ENCODE measurements at regions not wholly inside any gene's neighbourhood (a gene's known extent, or its start where the extent isn't known, plus 50 kb on each side); places are given as distances from the start of the nearest gene placed in this dataset.

DNA sequence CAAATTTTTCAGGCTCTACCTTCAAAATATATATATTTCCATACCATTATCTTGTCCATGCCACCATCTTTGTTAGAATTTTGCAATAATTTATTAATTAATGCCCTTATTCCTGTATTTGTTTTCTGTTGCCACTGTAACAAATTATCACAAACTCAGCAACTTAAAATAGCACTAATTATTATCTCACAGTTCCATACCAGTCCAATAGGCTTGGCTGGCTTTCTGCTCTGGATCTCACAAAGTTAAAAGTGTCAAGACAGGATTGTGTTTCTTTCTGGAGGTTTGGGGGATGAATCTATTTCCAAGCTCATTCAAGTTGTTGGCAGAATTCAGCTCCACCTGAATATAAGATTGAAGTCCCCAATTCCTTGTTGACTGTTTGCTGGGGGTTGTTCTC, 58.6 kb upstream of the SLC38A4 start:
- DNase-seq (ENCODE audit: low read depth), result no peak

DNA sequence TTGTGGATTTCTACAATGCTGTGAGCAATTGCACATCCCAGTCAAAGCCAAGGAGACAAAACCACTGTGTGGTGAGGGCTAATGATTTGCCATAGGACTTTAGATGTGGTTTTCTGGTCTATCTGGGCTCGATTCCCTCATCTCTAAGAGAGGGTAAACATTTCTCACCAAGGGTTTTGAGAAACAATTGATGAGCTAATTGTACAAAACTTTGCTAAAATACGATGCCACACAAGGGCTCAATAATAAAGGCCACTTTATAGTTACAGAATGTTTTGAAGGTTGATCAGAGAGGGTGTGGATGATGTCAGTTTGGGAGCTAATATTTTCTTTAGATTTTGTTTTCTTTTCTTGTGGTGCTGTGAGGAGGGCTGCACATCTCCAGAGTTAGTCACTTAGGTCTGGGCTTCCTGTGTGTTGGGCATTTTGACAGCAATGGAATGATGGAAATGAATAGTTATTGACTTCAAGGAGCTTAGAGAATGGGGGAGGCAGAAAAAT, 60.8 kb upstream of the SLC38A4 start:
- peak; percentile 78 for DNase-seq (ENCODE audit: low read depth)

DNA sequence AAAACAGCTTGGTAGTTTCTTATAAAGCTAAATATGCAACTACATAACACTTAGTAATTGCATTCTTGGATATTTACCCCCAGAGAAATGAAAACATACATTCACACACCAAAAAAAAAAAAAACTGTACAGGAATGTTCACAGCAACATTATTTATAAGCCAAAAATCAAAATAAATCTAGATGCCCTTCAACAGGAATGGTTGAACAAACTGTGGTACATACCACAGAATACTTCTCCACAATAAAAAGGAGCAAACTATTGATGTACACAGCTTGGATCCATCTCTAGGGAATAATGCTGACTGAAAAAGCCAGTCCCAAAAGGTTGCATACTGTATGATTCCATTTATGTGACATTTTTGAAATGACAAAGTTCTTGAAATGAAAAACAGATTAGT, 62.1 kb upstream of the SLC38A4 start:
- no peak for DNase-seq (ENCODE audit: low read depth)

DNA sequence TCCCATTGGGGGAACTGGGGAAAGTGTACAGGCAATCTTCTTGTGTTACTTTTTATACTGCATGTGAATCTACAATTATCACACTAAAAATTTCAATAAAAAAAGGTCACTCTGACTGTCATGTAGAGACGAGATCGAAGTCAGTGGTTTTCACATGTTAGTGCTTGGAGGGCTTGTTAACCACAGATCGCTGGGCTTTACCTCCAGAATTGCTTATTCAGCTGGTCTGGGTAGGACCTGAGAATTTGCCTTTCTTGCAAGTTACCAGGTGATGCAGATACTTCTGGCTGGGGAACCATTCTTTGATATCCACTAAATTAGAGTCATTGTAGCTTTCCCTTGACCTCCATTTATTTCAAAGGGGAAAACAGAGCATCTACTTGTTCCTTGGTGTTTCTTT, 62.8 kb upstream of the SLC38A4 start:
- DNase-seq (ENCODE audit: low read depth), result no peak

DNA sequence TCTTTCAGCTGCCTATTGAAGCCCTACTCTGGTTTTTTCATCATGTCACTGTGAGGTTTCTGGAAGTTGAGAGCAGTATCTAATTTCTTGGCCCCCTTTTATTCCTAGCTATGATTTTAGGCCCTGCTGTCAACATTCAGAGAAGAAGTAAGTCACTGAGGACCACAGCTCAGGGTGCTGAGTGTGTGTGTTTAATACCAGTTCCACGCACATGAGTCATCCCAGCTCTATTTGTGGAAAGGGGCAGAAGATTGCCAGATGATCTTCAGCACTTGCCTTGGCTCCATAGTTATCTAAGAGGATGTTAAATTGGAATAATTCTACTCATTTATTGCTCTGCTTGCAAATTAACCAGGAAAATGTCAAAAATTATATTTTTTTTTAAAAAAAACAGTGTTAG, 65.5 kb upstream of the SLC38A4 start:
- peak; percentile 59 for DNase-seq (ENCODE audit: low read depth)

DNA sequence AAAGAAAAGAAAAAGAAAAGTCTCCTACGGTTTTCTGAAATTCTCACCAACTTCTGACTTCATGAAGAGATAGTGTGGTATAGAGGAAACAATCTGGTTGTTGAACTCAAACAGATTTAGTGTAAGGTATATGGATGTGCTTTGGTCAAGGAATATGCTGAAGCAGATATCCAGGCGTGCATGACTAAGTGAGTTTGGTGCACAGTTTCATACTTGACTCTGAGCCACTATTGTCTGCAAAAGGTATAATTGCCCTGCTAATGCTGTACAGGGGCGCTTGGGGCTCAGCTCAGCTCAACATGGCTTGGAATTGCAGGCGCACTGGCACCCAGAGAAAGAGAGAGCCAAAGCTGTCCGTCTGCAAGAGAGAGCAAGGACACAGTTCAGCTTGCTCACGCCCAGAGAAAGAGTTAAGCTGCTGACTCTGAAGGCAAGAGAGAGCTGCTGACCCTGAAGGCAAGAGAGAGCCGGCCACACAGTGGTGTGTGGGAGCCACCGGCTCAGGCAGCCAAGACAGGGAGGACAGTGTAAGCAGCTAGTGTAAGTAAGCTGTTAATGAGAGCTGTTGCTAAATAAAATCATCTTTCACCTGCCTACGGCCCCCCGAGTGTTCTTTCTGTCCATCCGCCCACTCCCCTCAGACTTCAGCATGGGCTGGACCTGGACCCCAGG, 66.4 kb upstream of the SLC38A4 start:
- DNase-seq (ENCODE audit: low read depth), result peak; percentile 24

DNA sequence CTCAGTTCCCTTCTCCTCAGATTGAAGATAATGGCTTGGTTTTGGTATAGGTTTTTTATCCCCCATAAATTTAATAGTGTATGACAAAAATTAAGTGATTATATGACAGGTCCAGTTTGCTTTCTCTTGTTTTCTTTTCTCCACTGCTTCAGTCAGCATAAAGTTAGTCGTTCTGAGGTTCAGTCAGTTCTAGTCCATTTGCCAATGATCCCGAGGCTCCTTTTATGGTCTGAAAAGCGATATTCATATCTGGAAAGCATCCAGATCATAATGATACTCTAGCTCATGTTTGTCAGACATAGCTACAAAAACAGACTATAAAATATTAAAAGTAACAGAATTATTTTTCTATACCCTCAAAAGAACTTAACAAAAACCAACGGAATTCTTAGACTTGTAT, 67.1 kb upstream of the SLC38A4 start:
- no peak for DNase-seq (ENCODE audit: low read depth)

DNA sequence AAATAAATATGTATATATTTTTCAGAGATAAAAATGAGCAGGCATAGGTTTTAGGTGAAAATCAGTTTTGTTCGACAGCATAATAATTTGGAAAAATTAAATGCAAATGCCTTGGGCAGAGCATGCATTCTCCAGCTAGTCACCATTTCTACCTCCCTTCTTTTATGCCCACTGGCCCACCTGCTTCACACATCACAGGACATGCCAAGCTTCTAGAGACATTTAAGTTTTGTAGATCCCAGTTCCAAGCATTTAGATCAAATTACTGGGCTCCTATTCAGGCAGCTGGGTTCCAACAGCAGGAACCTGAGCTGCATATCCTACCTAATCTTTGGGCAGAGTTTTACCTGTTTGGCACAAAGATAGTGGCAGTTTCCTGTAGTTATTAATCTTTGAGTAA, 67.6 kb upstream of the SLC38A4 start:
- no peak for DNase-seq (ENCODE audit: low read depth)

DNA sequence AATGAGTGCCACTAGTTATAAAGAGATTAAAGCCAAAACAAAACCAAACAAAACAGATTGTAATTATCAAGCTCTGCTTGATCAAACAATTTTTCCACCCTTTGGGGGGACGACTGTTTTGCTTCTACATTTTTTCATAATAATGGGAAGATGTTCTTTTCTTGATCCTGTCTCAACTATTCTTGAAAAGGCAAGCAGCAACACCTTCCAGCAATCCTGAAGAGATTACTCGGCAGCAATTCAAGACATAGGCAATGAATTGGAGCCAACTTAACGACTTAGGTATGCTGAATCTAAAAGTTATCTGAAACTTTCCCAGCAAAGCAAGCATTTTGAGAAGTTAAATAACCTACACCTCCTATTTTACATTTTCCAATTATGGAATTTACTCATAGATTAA, 69.9 kb upstream of the SLC38A4 start:
- no peak for DNase-seq (ENCODE audit: low read depth)

DNA sequence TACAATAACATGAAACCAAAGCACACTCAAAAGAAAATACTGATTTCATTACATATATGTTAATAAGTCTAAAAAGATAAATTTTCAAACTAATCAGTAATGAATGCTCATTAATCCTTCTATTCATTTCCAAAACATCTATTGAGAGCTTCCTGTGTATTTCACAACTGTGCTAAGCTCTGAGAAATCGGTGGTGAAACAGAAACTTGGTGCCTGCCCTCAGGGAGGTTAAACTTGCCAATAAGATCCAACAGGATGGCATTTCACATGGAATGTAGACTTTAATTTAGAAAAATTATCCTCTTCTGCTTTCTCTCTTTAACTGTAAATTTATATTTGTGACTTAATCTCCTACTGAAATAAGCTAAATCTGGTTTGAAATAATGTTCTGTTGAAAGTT, 70.9 kb upstream of the SLC38A4 start:
- no peak for DNase-seq (ENCODE audit: low read depth)

DNA sequence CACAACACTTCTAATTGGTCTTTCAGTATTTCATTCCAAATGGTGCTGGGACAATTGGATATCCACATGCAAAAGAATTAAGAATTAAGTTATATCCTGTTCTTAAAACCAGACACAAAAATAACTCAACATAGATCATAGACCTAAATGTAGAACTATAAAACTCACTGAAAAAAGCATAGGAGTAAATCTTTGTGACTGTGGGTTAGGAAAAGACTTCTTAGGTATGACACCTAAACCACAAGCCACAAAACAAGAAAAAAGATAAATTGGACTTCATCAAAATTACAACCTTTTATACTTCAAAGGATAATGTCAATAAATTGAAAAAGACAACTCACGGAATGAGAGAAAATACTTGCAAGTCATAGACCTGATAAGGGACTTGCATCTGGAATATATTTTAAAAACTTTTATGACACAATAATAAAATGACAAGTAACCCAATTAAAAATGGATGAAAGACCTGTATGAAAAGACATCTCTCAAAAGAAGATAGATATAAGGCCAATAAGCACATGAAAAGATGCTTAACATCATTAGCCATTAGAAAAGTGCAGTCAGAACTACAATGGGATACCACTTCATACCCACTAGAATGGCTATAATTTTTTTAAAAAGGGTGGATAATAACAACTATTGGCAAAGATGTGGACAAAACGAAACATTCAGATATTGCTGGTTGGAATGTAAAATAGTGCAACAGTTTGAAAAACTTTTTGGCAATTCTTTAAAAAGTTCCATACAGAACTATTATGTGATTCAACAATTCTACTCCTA, 72.5 kb upstream of the SLC38A4 start:
- DNase-seq (ENCODE audit: low read depth), result no peak

DNA sequence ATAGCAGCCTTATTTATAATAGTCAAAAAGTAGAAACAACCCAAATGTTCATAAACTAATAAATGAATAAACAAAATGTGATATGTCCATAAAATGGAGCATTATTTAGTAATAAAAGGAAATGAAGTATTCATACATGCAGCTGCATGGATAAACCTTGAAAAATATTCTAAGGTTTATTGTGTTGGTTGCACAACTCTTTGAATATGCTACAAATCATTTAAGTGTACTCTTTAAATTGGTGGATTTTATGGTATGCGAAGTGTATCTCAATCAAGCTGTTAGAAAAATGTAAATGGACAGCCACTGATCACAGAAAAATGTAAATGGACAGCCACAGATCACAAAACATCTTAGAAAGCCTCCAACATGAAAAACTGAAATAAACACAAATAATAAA, 73.2 kb upstream of the SLC38A4 start:
- no peak for DNase-seq (ENCODE audit: low read depth)

DNA sequence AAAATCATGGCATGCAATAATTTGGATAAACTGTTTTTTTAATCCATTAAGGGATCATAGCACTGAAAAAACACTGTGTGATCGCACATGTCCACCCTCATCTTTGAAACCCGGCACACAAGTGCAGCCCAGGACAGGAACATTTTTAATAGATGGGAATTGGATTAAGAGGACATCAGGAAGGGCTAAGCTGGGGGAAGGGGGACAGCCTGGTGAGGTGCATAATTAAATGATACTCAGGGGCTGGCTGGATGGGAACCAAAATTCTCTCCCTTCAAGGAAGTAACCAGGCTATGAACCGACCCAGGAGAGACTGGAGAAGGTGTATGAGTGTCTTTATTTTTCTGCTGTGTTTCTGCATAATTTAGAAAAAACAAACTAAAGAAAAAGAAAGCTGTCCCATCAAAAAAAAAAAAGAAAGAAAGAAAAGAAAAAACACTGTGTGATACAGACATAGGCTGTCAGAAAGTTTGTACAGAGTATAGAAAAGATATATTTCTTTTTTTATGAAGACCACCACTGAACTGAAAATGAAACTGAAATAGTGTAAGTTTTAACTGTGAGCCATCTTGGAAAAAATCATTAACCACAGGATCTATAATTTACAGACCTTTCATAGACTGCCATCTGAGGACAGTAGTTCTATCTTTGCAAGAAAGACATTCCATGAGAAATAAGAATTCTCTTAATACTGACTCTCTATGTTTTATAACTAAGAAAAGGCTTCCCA, 75.1 kb upstream of the SLC38A4 start:
- no peak for DNase-seq (ENCODE audit: low read depth)

DNA sequence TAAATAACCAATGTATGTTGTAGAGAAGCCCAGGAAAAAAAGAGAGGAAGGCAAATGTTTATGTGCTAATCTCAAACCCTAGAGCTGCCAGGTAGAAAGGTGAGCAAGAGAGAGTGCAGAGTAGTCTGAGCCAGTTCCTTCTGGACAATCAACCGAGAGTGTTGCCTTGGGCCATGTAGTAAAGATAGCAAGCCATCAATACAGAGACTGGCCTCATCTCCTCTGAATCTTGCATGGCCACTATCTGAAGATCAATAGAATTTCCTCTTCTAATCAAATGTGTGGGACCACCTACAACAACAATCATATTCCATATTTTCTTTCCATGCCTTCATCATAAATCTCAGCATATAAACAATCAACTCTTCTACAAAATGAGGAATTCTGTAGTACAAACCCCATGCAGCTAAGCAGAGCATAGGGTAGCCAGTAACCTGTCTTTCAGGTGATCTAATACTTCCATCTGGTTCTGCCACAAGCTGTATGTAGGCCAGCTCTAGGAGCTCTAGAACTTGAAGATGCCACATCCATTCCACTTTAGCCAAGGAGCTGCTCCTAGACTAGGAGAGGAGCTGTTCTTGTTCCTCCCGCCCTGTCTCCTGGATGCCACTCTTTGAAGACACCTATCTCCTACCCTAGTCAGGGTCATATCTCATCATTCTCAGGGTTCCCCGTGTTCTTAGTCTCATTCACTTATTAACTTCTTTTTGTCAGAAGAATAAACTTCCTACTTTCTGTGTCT, 75.8 kb upstream of the SLC38A4 start:
- DNase-seq (ENCODE audit: low read depth), result no peak

DNA sequence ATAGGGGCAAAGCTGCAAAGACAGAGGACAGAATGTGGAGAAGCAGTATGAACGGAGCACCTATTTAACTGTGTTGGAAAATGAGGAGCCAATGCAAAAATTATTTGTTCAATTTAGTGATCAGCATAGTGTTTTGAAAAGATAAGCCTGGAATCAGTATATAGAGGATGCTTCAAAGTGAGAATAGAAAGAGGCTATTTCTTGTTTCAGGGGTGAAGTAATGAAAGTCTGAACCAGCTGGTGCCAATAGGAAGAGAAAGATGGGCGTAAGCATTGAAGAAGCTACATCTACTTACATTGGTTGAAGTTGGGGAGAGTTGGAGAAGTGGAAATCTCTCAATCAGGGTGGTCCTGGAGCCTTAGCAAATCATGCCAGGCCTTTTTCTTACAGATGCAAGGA, 77.3 kb upstream of the SLC38A4 start:
- DNase-seq (ENCODE audit: low read depth), result no peak

DNA sequence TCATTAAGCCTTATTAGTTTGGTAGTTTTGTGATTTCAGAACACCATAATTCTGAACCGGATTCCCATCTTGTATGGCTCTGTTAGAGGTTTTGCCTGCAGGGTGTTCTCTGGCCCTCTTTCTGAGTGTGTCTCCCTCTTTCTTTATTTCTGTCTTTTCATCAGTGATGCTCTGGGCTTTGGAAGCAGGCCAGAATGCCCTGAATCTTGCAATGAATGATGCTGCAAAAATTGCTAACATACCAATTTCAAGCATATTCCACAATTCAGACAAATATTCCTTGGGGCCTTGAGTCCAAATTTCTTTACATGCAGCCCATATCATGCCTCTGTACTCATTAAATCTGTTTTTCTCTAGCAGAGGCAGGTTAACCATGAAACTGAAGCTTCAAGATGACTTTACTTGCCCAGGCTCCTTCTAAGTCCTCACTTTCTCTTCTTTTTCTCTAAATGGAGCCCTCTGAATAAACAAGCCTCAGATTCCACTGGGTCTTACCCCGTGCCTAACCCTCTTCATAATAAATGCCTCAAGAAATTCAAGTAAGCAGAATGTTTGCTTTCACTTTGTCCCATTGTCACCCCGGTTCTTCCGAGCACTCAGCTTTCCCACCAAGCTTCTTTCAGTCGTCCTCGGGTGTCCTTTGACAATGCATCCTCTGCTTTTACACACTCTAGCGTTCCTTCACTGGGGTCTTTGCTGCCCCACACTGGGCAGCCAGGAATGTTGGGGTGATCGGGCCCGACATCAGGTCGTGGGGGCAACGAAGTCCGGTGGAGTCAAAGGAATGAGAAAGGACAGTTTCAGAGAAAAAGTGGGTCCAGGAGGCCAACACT, 78.8 kb upstream of the SLC38A4 start:
- peak; percentile 37 for DNase-seq (ENCODE audit: low read depth)

DNA sequence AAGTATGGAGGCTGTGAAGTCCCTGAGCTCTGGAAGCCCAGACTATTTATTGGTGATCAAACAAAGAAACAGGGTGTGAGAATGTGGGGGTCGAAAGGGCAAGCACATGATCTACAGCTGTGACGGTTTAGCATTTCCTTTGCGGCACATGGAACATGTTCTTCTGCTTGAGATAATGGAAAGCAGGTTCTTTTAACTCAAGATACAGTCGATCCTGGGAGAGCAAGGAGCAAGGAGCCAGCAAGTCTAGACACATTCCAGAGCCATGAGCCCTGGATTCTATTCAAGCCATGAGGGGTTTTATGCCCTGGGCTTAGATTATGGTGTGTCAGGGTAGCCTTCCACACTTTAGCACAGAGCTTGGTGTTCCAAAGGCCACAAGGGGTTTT, 79.4 kb upstream of the SLC38A4 start:
- peak; percentile 73 for DNase-seq (ENCODE audit: low read depth)

DNA sequence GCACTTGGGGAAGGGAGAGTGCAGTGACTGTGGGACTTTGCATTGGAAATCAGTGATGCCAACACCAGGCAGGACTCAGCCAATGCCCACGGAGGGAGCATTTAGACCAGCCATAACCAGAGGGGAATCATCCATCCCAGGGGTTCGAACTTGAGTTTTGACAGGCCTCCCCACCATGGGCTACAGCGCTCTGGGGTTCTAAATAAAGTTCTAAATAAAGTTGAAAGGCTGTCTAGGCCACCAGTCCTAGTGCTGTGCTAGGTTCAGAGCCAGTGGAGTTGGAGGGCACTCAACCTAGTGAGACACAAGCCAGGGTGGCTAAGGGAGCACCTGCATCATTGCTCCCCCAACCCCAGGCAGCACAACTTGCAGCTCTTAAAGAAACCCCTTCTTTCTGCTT, 82.0 kb upstream of the SLC38A4 start:
- DNase-seq (ENCODE audit: low read depth), result no peak

DNA sequence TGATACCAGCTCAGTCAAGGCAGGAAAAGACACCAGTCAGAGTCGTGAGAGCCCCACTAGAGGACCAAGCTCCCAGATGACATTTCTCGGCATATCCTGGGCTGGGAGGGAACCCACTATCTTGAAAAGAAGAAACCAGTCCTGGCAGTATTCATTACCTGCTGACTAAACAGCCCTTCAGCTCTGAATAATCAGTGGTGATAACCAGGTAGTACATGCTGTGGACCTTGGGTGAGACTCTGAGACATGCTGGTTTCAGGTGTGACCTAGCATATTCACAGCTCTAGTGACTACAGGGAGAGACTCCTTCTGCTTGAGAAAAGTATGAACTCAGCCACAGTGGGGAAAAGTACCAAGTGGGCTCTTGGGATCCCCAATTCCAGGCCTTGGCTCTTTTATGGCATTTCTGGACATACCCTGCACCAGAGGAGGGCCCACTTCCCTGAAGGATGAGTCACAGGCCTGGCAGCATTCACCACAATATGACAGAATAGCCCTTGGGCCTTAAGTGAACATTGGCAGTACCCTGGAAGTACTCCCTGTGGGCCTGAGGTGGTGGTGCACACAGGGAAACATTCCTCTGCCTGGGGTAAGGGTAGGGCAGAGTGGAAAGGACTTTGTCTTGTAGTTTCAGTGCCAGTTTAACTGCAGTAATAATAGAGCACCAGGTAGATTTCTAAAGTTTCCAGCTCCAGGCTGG, 82.6 kb upstream of the SLC38A4 start:
- DNase-seq (ENCODE audit: low read depth), result peak; percentile 90

DNA sequence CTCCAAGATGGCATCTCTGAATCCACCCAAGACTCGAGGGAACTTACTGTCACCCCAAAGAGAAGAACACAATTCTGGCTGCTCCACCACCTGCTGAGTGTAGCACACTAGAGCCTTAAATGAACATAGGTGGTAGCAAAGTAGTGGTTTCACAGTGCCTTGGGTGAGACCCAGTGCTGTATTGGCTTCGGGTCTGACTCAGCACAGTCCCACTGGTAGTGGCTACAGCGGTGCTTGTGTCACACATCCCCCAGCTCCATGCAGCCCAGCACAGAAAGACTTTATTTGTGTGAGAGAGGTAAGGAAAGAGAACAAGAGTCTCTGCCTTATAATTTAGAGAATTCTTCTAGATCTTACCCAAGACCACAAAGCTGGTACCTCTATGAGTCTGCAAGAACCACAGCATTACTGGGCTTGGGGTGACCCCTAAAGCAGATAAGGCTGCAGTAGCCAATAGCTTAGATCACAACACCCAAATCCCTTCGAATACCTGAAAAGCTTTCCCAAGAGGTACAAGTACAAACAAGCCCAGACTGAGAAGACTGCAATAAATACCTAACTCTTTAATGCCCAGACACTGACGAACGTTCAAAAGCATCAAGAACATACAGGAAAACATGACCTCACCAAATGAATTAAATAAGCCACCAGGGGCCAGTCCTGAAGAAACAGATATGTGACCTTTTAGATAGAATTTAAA, 83.3 kb upstream of the SLC38A4 start:
- peak; percentile 34 for DNase-seq (ENCODE audit: low read depth)
